ENCODE measurements at regions not wholly inside any gene's neighbourhood (a gene's known extent, or its start where the extent isn't known, plus 50 kb on each side); places are given as distances from the start of the nearest gene placed in this dataset.

GRCh38 chr3:106758459-106758858 lies 618.8 kb upstream of the CCDC54 start:
- no peaks in the 10 kb centered on the region for H3K4me1 Mint-ChIP-seq
- no peak for DNase-seq (ENCODE audit: low spot score)
- no peaks in the 10 kb centered on the region for H3K36me3 Mint-ChIP-seq
- Histone ChIP-seq H3K79me2 (ENCODE audit: low read depth) (no peaks in the 10 kb centered on the region), H3K27ac (no peak overlapping the region), H2AFZ (replicated peaks) (no peak overlapping the region), H3K9ac (no peak overlapping the region), H3K4me2 (no peak overlapping the region), H3F3A (ENCODE audit: low read depth) (no peaks in the 10 kb centered on the region), H3K4me3 (no peak overlapping the region), H3K9me3 (ENCODE audit: low read depth) (peaks cover 9% of the 10 kb centered on the region), H3K4me1 (no peaks in the 10 kb centered on the region), H4K20me1 (ENCODE audit: low read depth) (no peaks in the 10 kb centered on the region), H3K36me3 (no peaks in the 10 kb centered on the region), H3K27me3 (no peaks in the 10 kb centered on the region)
- H3K4me3 Mint-ChIP-seq = no peak overlapping the region
- H3K9me3 Mint-ChIP-seq = peaks cover 7% of the 10 kb centered on the region
- H3K27ac Mint-ChIP-seq = no peak overlapping the region
- H3K27me3 Mint-ChIP-seq (ENCODE audit: insufficient read depth, low read depth) = no peaks in the 10 kb centered on the region
- TF ChIP-seq EZH2phosphoT487 (IDR thresholded peaks at IDR 0.05) = no peak
- TF ChIP-seq CTCF (IDR thresholded peaks at IDR 0.05) = no peak
- TF ChIP-seq EZH2 (IDR thresholded peaks at IDR 0.05) = no peak

- H2AFZ ChIP-seq (replicated peaks) = no peak overlapping the region
- H3K79me2 ChIP-seq (ENCODE audit: low read depth) = no peaks in the 10 kb centered on the region
- no peak overlapping the region for H3K4me3 ChIP-seq
- Mint-ChIP-seq H3K4me3 (no peak overlapping the region), H3K27me3 (ENCODE audit: insufficient read depth, low read depth) (no peaks in the 10 kb centered on the region), H3K9me3 (peaks cover 6% of the 10 kb centered on the region), H3K27ac (no peak overlapping the region), H3K4me1 (no peaks in the 10 kb centered on the region), H3K36me3 (no peaks in the 10 kb centered on the region)
- TF ChIP-seq EZH2 (IDR thresholded peaks at IDR 0.05) (no peak), CTCF (IDR thresholded peaks at IDR 0.05) (no peak), EZH2phosphoT487 (IDR thresholded peaks at IDR 0.05) (no peak)
- H3K27me3 ChIP-seq = no peaks in the 10 kb centered on the region
- H3K27ac ChIP-seq = no peak overlapping the region
- no peaks in the 10 kb centered on the region for H3K4me1 ChIP-seq
- H3F3A ChIP-seq (ENCODE audit: low read depth) = no peaks in the 10 kb centered on the region
- no peaks in the 10 kb centered on the region for H4K20me1 ChIP-seq (ENCODE audit: low read depth)
- no peak overlapping the region for H3K4me2 ChIP-seq
- no peak overlapping the region for H3K9ac ChIP-seq
- H3K36me3 ChIP-seq = no peaks in the 10 kb centered on the region
- H3K9me3 ChIP-seq (ENCODE audit: low read depth) = peaks cover 9% of the 10 kb centered on the region
- DNase-seq (ENCODE audit: low spot score) = no peak
These were observed 617.5 kb upstream of the CCDC54 start for GRCh38 chr3:106759731-106760130.

- Histone ChIP-seq H3K4me2 (no peak overlapping the region), H3K79me2 (ENCODE audit: low read depth) (no peaks in the 10 kb centered on the region), H3F3A (ENCODE audit: low read depth) (no peaks in the 10 kb centered on the region), H3K27ac (no peak overlapping the region), H3K4me3 (no peak overlapping the region), H3K9me3 (ENCODE audit: low read depth) (no peaks in the 10 kb centered on the region), H4K20me1 (ENCODE audit: low read depth) (no peaks in the 10 kb centered on the region), H3K9ac (no peak overlapping the region), H2AFZ (replicated peaks) (no peak overlapping the region), H3K36me3 (no peaks in the 10 kb centered on the region), H3K4me1 (no peaks in the 10 kb centered on the region), H3K27me3 (no peaks in the 10 kb centered on the region)
- Mint-ChIP-seq H3K4me1 (no peaks in the 10 kb centered on the region), H3K27ac (no peak overlapping the region), H3K36me3 (no peaks in the 10 kb centered on the region), H3K9me3 (peaks cover 2% of the 10 kb centered on the region), H3K27me3 (ENCODE audit: insufficient read depth, low read depth) (no peaks in the 10 kb centered on the region), H3K4me3 (no peak overlapping the region)
- TF ChIP-seq EZH2phosphoT487 (IDR thresholded peaks at IDR 0.05) = no peak
- no peak for TF ChIP-seq EZH2 (IDR thresholded peaks at IDR 0.05)
- TF ChIP-seq CTCF (IDR thresholded peaks at IDR 0.05) = no peak
- no peak for DNase-seq (ENCODE audit: low spot score)
These were observed 611.9 kb upstream of the CCDC54 start for GRCh38 chr3:106765342-106765741.

Measured in neural progenitor cell (in vitro differentiated cells).